ENCODE measurements at regions not wholly inside any gene's neighbourhood (a gene's known extent, or its start where the extent isn't known, plus 50 kb on each side); places are given as distances from the start of the nearest gene placed in this dataset.

DNA sequence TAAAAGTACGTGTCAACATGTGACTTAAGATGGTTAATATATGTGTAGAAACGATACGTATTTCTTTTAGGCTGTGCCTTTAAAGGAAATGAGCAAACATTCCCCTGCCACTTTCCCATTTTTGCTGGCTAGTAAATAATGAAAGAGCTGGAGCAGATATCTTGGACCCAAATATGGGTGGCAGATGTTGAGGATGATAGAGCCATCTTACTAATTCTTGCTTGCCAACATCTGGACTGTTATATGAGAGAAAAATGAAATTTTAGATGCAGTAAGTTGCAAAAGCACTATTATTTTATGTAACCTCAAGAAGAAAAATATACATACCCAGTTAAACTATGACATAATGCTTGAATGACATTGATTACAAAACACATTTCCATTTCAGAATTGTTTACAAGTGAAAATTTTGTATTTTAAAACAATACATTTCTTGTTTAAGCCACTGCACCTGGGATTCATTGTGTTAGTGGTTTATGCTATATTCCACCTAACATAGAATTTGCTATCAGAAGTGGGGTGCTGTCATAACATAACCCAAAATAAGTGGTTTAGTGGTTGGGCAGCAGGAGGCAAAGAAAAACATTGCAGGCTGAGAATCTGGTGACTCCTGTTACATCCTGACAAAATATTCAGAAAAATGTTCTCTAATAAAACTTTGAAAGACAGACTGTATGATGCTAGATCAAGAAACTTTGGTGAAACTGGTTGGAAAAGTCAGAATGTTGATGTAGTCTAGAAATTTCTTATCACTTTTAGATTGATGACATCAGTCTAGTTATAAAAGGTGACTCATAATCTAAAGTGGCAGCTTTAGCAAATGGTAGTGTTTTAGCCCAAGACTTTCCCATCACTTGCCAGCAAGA is 305.0 kb downstream of the PTEN start:
- TF ChIP-seq, protein P1, sequence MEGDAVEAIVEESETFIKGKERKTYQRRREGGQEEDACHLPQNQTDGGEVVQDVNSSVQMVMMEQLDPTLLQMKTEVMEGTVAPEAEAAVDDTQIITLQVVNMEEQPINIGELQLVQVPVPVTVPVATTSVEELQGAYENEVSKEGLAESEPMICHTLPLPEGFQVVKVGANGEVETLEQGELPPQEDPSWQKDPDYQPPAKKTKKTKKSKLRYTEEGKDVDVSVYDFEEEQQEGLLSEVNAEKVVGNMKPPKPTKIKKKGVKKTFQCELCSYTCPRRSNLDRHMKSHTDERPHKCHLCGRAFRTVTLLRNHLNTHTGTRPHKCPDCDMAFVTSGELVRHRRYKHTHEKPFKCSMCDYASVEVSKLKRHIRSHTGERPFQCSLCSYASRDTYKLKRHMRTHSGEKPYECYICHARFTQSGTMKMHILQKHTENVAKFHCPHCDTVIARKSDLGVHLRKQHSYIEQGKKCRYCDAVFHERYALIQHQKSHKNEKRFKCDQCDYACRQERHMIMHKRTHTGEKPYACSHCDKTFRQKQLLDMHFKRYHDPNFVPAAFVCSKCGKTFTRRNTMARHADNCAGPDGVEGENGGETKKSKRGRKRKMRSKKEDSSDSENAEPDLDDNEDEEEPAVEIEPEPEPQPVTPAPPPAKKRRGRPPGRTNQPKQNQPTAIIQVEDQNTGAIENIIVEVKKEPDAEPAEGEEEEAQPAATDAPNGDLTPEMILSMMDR (IDR thresholded peaks at IDR 0.05), result no peak
- no peak for TF ChIP-seq ZFX (IDR thresholded peaks at IDR 0.05; ENCODE audit: borderline replicate concordance)

All from 22Rv1 (cell line).